ENCODE measurements at regions not wholly inside any gene's neighbourhood (a gene's known extent, or its start where the extent isn't known, plus 50 kb on each side); places are given as distances from the start of the nearest gene placed in this dataset.

DNA sequence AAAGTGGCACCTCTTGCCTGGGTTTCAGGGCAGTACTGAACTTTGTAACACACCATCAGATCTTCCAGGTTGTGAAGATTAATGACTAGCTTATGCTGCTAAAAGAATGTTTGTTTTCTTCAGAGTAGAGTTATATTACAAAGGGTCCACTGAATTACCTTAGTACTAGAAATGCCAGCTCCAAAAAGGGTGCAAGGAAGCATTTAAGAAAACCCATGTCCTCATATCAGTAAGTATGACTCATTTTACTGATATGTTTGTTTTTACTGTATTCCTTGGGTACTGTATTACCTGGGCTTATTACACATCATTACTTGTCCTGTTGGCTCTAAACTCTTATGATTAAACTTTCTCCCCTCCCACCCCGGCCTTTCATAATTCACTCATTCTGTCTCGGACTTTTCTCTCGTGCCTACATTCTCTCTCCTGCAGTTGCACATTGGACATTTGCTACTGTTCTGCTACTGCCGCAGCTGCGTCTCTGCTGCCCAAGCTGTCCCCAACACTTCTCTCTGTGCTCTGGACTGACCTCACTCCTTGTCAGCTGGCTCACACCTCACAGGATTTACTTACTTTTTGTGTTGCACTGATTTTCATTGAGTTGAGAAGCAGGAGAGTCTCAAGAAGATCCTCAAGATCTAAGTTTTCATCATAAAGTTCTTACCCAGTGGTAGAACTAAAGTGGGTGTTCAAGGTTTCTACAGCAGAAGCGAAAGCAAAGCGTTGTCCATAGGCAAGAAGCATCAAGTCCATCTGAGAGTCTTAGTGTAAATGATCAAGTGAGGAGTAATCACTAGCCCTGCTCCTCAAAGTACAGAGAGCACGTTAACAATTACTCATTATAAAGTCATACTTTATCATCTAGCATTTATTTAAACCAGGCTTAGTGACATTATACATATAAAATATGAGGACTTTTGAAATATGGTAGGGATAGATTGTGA, 53.2 kb upstream of the C9orf72 start:
- no peak overlapping the region for H2BK15ac ChIP-seq (ENCODE audit: low read depth, low read length)
- H3K4ac ChIP-seq (ENCODE audit: low read depth, low read length), result no peak overlapping the region
- H3K27me3 ChIP-seq (ENCODE audit: insufficient read depth, low read length), result no peaks in the 10 kb centered on the region
- no peaks in the 10 kb centered on the region for H3K79me1 ChIP-seq (ENCODE audit: insufficient read depth, low read depth, low read length, poor library complexity, severe bottlenecking)
- Mint-ChIP-seq H3K9me3 (no peaks in the 10 kb centered on the region; a peak in 1 of 5 replicates), H3K27me3 (ENCODE audit: low read depth) (peaks cover 5% of the 10 kb centered on the region), H3K4me1 (peaks cover 14 to 19% of the 10 kb centered on the region in 2 experiments), H3K36me3 (ENCODE audit: insufficient read depth in 1 of 3, low read depth in 3 of 3) (peaks cover 0 to 4% (median 0%) of the 10 kb centered on the region in 3 experiments; a peak in 1 of 7 replicates), H3K27ac (no peak overlapping the region; a peak in 1 of 7 replicates), H3K4me3 (no peak overlapping the region)
- H3K9ac ChIP-seq (ENCODE audit: extremely low read depth, insufficient read length, low read length), result no peak overlapping the region
- no peak overlapping the region for H4K91ac ChIP-seq (ENCODE audit: insufficient read length, low read depth, low read length)
- TF ChIP-seq, protein P1, sequence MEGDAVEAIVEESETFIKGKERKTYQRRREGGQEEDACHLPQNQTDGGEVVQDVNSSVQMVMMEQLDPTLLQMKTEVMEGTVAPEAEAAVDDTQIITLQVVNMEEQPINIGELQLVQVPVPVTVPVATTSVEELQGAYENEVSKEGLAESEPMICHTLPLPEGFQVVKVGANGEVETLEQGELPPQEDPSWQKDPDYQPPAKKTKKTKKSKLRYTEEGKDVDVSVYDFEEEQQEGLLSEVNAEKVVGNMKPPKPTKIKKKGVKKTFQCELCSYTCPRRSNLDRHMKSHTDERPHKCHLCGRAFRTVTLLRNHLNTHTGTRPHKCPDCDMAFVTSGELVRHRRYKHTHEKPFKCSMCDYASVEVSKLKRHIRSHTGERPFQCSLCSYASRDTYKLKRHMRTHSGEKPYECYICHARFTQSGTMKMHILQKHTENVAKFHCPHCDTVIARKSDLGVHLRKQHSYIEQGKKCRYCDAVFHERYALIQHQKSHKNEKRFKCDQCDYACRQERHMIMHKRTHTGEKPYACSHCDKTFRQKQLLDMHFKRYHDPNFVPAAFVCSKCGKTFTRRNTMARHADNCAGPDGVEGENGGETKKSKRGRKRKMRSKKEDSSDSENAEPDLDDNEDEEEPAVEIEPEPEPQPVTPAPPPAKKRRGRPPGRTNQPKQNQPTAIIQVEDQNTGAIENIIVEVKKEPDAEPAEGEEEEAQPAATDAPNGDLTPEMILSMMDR (conservative IDR thresholded peaks at IDR 0.05), result no peak
- H3K4me2 ChIP-seq (ENCODE audit: insufficient read depth, insufficient read length, low read length), result no peak overlapping the region
- H3K23me2 ChIP-seq (ENCODE audit: insufficient read length, low read depth, low read length, poor library complexity, severe bottlenecking), result no peaks in the 10 kb centered on the region
- 0 out of 2 replicates have a peak, but pooled peaks cover 3% of the 10 kb centered on the region for H3K4me1 ChIP-seq (ENCODE audit: insufficient read depth, low read length)
- no peak overlapping the region for H3K23ac ChIP-seq (ENCODE audit: insufficient read length, low read depth, low read length)
- no peaks in the 10 kb centered on the region for H4K20me1 ChIP-seq (ENCODE audit: control insufficient read depth, insufficient read depth, insufficient read length)
- no peak overlapping the region for H3K27ac ChIP-seq (ENCODE audit: insufficient read length, low read depth, low read length)
- no peak overlapping the region for H3T11ph ChIP-seq (ENCODE audit: low read length)
- no peak overlapping the region for H2AFZ ChIP-seq (ENCODE audit: low read length)
- H3K9me3 ChIP-seq (ENCODE audit: control insufficient read depth, low read depth, low read length), result no peaks in the 10 kb centered on the region
- H4K5ac ChIP-seq (ENCODE audit: insufficient read length, low read depth, low read length), result no peak overlapping the region
- H3K18ac ChIP-seq (ENCODE audit: insufficient read length, low read depth, low read length), result no peak overlapping the region
- no peak for DNase-seq
- H3K14ac ChIP-seq (ENCODE audit: insufficient read depth, low read length), result no peak overlapping the region
- H2BK120ac ChIP-seq (ENCODE audit: low read depth, low read length, poor library complexity, severe bottlenecking), result no peak overlapping the region
- no peak overlapping the region for H2BK20ac ChIP-seq (ENCODE audit: low read depth, low read length, poor library complexity, severe bottlenecking)
- H3K56ac ChIP-seq (ENCODE audit: insufficient read length, low read depth, low read length), result no peak overlapping the region
- no peaks in the 10 kb centered on the region for H3K79me2 ChIP-seq (ENCODE audit: insufficient read depth, low read length)
- no CpG with 5 or more reads among the region's 8 CpGs for WGBS (ENCODE audit: extremely low coverage, insufficient read length, low lambda C conversion rate)
- H4K8ac ChIP-seq (replicated peaks; ENCODE audit: insufficient read length, low read depth, low read length), result no peak overlapping the region
- H2BK5ac ChIP-seq (ENCODE audit: insufficient read length, low read length), result no peak overlapping the region
- H2BK12ac ChIP-seq (ENCODE audit: insufficient read length, low read depth, low read length), result no peak overlapping the region
- H2AK5ac ChIP-seq (ENCODE audit: insufficient read length, low read length), result no peak overlapping the region

All from H9 (cell line).